Testis (tissue), 2 donors: ENCODE measurements at regions not wholly inside any gene's neighbourhood (a gene's known extent, or its start where the extent isn't known, plus 50 kb on each side); places are given as distances from the start of the nearest gene placed in this dataset.

Experiments
- DNase-seq: peaks from one replicate; pipeline ENCODE4 v3.0.0-alpha.2; 2019
- H3K27ac ChIP-seq, 2 donors: fragments of 200-600 bp; sonication (generic); one replicate each; pipeline ENCODE4 v1.5.1; 2019
- H3K27me3 ChIP-seq: fragments of 200-600 bp; sonication (generic); one replicate; pipeline ENCODE4 v1.5.1; 2019
- H3K36me3 ChIP-seq: fragments of 200-600 bp; sonication (generic); one replicate; pipeline ENCODE4 v1.5.1; 2017; ENCODE audit warnings: low read depth; ENCODE audit errors: missing control alignments
- H3K4me1 ChIP-seq: fragments of 200-600 bp; sonication (generic); one replicate; pipeline ENCODE4 v1.5.1; 2019
- H3K4me3 ChIP-seq, 2 donors: fragments of 200-600 bp; sonication (generic); one replicate each; pipeline ENCODE4 v1.5.1; 2017 to 2019
- H3K9me3 ChIP-seq: fragments of 200-600 bp; sonication (generic); one replicate; pipeline ENCODE4 v1.5.1; 2017
- POLR2A ChIP-seq: fragments of 450-650 bp; IDR thresholded peaks from one replicate; pipeline ENCODE4 v1.6.1; 2017; ENCODE audit warnings: antibody characterized with exemption, mild to moderate bottlenecking, moderate library complexity
- WGBS, 2 donors: methylation state at CpG; one replicate each; pipeline ENCODE4 v1.1.5; 2018; 5-methylcytosine and 5-hydroxymethylcytosine counted together
- intact Hi-C: fragments of 100-400 bp; cut with DNase I; formaldehyde crosslinking; loops from one replicate; pipeline ENCODE4 v1.15.1; 2023; ENCODE audit warnings: low total_unique reads
- TF ChIP-seq, protein P1 (sequence below), 3 experiments: fragments of 450-650 bp in 2 of 3; fragments of 200-600 bp in 1 of 3; sonication (generic) in 1 of 3; IDR thresholded peaks; one replicate each; pipeline ENCODE4 v1.5.1; 2016 to 2019; ENCODE audit warnings: antibody characterized with exemption in 3 of 3, mild to moderate bottlenecking in 2 of 3, moderate library complexity in 1 of 3

DNA sequence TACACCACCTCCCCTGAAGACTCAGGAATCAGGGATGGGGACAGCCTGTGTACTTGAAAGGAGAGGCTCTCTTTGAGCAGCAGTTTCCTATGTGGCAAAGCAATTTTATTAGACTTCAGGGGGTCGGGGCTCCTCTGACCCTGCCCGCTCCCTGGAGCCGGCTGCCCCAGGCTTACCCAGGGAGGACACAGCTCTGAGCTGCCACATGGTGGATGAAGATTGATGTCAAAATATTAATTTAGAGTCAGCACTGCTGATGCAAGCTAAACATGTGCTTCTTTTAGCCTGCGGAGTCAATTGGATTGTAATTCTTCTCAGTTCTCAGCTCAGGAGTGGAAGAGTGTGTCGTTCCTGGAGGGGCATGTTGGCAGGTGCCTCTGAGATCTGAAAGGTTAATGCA is 606.1 kb downstream of the KIF4B start:
- Histone ChIP-seq H3K9me3 (no peaks in the 10 kb centered on the region), H3K27me3 (no peaks in the 10 kb centered on the region), H3K4me1 (no peaks in the 10 kb centered on the region), H3K36me3 (no peaks in the 10 kb centered on the region), H3K27ac (no peak overlapping the region), H3K4me3 (no peak overlapping the region)
- intact Hi-C loops: loop anchor here (5.0 kb wide), 1 partner anchor 267 kb away; no protein-coding TSS in a partner anchor
- 87 to 89% methylated on average over 5 of the region's 5 CpGs for WGBS, 2 donors
- no peak for TF ChIP-seq POLR2A
- TF ChIP-seq, protein P1, sequence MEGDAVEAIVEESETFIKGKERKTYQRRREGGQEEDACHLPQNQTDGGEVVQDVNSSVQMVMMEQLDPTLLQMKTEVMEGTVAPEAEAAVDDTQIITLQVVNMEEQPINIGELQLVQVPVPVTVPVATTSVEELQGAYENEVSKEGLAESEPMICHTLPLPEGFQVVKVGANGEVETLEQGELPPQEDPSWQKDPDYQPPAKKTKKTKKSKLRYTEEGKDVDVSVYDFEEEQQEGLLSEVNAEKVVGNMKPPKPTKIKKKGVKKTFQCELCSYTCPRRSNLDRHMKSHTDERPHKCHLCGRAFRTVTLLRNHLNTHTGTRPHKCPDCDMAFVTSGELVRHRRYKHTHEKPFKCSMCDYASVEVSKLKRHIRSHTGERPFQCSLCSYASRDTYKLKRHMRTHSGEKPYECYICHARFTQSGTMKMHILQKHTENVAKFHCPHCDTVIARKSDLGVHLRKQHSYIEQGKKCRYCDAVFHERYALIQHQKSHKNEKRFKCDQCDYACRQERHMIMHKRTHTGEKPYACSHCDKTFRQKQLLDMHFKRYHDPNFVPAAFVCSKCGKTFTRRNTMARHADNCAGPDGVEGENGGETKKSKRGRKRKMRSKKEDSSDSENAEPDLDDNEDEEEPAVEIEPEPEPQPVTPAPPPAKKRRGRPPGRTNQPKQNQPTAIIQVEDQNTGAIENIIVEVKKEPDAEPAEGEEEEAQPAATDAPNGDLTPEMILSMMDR (IDR thresholded peaks at IDR 0.05): no peak
- DNase-seq: no peak

DNA sequence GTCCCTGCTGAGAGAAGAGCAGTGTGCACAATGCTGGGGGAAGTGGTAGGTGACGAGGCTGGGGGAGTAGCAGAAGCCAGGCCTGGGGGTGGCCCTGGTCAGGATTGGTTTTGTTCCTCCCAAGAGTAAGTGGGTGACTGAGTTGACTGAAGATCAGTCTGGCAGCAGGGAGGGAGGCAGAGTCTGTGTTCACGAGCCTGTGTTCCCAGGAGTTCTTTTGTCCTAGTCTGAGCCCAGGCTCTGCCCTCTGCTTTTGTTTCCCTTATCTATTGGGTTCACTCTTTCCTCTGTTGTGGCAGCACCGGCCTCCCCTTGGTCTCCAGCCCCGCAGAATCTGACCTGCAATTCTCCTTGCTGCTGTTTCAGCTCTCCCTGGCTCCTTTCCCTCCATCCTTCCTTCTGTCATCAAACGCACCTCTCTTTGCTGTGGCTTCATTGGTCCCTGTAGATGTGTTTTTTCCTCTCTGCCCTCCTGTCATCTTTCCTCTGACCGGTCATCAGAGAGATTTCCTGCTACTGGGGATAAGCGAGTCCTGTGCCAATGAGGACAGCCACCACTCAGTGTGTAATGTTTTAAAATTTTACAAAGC is 607.4 kb downstream of the KIF4B start:
- intact Hi-C loops: loop anchor here (5.0 kb wide), 1 partner anchor 269 kb away; no protein-coding TSS in a partner anchor
- H3K9me3 ChIP-seq: no peaks in the 10 kb centered on the region
- no peaks in the 10 kb centered on the region for H3K36me3 ChIP-seq
- H3K4me1 ChIP-seq: no peaks in the 10 kb centered on the region
- H3K4me3 ChIP-seq: no peak overlapping the region
- TF ChIP-seq, protein P1 (IDR thresholded peaks at IDR 0.05): no peak
- TF ChIP-seq POLR2A: no peak
- H3K27me3 ChIP-seq: no peaks in the 10 kb centered on the region
- 55 to 56% methylated on average over 7 of the region's 7 CpGs for WGBS, 2 donors
- DNase-seq: no peak
- no peak overlapping the region for H3K27ac ChIP-seq

DNA sequence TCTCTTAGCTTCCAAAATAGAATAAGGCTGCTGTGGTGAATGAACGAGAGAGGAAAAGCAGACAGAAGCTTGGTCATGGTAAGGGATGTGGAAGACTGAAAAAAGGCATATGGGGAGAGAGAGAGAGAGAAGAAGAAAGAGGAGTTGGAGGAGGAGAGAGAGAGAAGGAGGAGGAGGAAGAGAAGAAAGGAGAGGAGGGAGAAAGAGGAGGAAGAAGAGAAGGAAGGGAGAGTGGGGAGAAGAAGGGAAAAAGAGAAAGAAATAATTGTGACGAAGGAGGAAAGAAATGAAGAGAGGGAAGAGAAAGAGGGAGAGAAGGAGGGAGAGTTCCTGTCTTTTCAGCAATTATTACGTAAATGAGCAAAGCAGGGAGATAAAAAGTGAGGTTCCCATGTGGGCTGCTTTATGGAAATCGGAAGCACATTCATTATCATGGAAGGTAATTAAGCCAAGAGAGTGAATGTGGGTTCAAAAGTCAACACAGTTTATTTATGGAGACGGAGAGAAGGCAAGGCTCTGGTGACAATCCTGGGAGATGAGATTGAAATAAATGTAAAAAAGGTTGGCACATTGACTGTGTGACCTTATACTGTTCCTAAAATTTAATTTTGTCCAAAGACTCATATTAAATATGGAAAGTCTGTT is 611.2 kb downstream of the KIF4B start:
- WGBS, 2 donors: 62 to 63% methylated on average over 5 of the region's 5 CpGs
- no peaks in the 10 kb centered on the region for H3K9me3 ChIP-seq
- intact Hi-C loops: loop anchor here (5.0 kb wide), 1 partner anchor 272 kb away; no protein-coding TSS in a partner anchor

DNA sequence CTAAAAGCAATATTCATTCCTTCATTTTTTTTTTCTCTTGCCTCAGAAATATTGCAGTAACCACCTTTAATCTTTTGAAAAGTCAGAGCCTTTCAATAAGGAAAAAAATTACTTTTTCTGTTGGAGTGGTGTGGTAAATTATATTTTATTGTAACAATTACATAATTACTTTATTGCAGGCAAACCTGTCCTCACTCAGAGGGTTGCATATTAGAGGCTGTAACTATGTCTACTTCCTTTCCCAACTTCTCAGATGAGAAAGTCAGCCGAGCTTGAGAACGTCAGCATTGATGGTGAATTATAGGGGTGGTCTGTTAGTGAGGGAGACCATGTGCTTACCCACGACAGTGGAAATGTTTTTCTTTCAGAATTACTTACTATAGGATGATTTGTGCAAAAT is 611.8 kb downstream of the KIF4B start:
- H3K27me3 ChIP-seq: no peaks in the 10 kb centered on the region
- H3K4me1 ChIP-seq: no peaks in the 10 kb centered on the region
- WGBS, 2 donors: 49 to 52% methylated on average over 3 of the region's 3 CpGs
- H3K27ac ChIP-seq: no peak overlapping the region
- no peak overlapping the region for H3K4me3 ChIP-seq
- intact Hi-C loops: no loop called here
- H3K9me3 ChIP-seq: no peaks in the 10 kb centered on the region
- TF ChIP-seq, protein P1 (IDR thresholded peaks at IDR 0.05): no peak
- TF ChIP-seq POLR2A: no peak
- no peak for DNase-seq
- H3K36me3 ChIP-seq: no peaks in the 10 kb centered on the region

More for the DNA sequence above, 611.2 kb downstream of the KIF4B start:
- Histone ChIP-seq H3K27ac (no peak overlapping the region), H3K36me3 (no peaks in the 10 kb centered on the region), H3K4me3 (no peak overlapping the region), H3K27me3 (no peaks in the 10 kb centered on the region), H3K4me1 (no peaks in the 10 kb centered on the region)
- TF ChIP-seq POLR2A: no peak
- TF ChIP-seq, protein P1 (IDR thresholded peaks at IDR 0.05): no peak
- no peak for DNase-seq
